GM18519 (cell line): ENCODE measurements at regions not wholly inside any gene's neighbourhood (a gene's known extent, or its start where the extent isn't known, plus 50 kb on each side); places are given as distances from the start of the nearest gene placed in this dataset.
"Not testable (repeated sequence)": the region's sequence is repeated elsewhere in the genome, so short reads cannot be mapped to it uniquely, and the experiment has no call there.

ENCODE experiments used
- ATAC-seq: cut with Tn5 transposase; IDR thresholded peaks from one replicate; pipeline ENCODE4 v1.9.1; 2021; ENCODE audit warnings: mild to moderate bottlenecking, moderate library complexity; ENCODE audit not compliant: unreplicated experiment, low FRiP score

- ATAC-seq, result no peak
Observed at GRCh38 chr21:28391938-28392849, 600.5 kb downstream of the LTN1 start.

- ATAC-seq, result no peak
Observed at GRCh38 chr21:28387220-28387619, 605.5 kb downstream of the LTN1 start.

GRCh38 chr21:28385845-28386244 is 606.8 kb downstream of the LTN1 start:
- no peak for ATAC-seq

GRCh38 chr21:28381000-28381745 is 611.5 kb downstream of the LTN1 start:
- not testable (repeated sequence) for ATAC-seq

GRCh38 chr21:28380241-28380640 is 612.4 kb downstream of the LTN1 start:
- ATAC-seq, result no peak

- ATAC-seq, result no peak
Observed at GRCh38 chr21:28378026-28378425, 614.7 kb downstream of the LTN1 start.

- ATAC-seq, result no peak
Observed at GRCh38 chr21:28375708-28376385, 616.8 kb downstream of the LTN1 start.

- ATAC-seq, result no peak
Observed at GRCh38 chr21:28374881-28375280, 617.8 kb downstream of the LTN1 start.

GRCh38 chr21:28371713-28372112 is 621.0 kb downstream of the LTN1 start:
- no peak for ATAC-seq

GRCh38 chr21:28359300-28359699 is 633.4 kb downstream of the LTN1 start:
- no peak for ATAC-seq

- no peak for ATAC-seq
Observed at GRCh38 chr21:28358702-28359101, 634.0 kb downstream of the LTN1 start.

GRCh38 chr21:28358170-28358569 is 634.5 kb downstream of the LTN1 start:
- no peak for ATAC-seq

- ATAC-seq, result no peak
Observed at GRCh38 chr21:28357743-28358142, 634.9 kb downstream of the LTN1 start.

- no peak for ATAC-seq
Observed at GRCh38 chr21:28356422-28356821, 636.3 kb downstream of the LTN1 start.

- ATAC-seq, result no peak
Observed at GRCh38 chr21:28345934-28346333, 646.7 kb downstream of the LTN1 start.

- ATAC-seq, result no peak
Observed at GRCh38 chr21:28344985-28345384, 647.7 kb downstream of the LTN1 start.

- ATAC-seq, result no peak
Observed at GRCh38 chr21:28342212-28342810, 650.4 kb downstream of the LTN1 start.

GRCh38 chr21:28339403-28339802 is 653.3 kb downstream of the LTN1 start:
- ATAC-seq, result no peak

GRCh38 chr21:28338701-28339305 is 653.9 kb downstream of the LTN1 start:
- ATAC-seq, result no peak

GRCh38 chr21:28337315-28337714 is 655.4 kb downstream of the LTN1 start:
- peak; percentile 53 for ATAC-seq
